ENCODE measurements at regions not wholly inside any gene's neighbourhood (a gene's known extent, or its start where the extent isn't known, plus 50 kb on each side); places are given as distances from the start of the nearest gene placed in this dataset.
A peak's percentile ranks its signal among the peaks of the same experiment; 100 is the strongest.

- H3K4me3 ChIP-seq (ENCODE audit: low read length), result no peak overlapping the region
- no peak for TF ChIP-seq CTCF (conservative IDR thresholded peaks at IDR 0.05; ENCODE audit: low read depth, low read length)
- no peak for DNase-seq (ENCODE audit: low read depth)
Observed at GRCh38 chr15:48001393-48002039, 119.3 kb upstream of the SLC24A5 start.

- no peak for DNase-seq (ENCODE audit: low read depth)
- H3K4me3 ChIP-seq (ENCODE audit: low read length), result no peak overlapping the region
- TF ChIP-seq CTCF (conservative IDR thresholded peaks at IDR 0.05; ENCODE audit: low read depth, low read length), result no peak
Observed at GRCh38 chr15:48002767-48003166, 118.0 kb upstream of the SLC24A5 start.

- DNase-seq (ENCODE audit: low read depth), result no peak
- H3K4me3 ChIP-seq (ENCODE audit: low read length), result no peak overlapping the region
- no peak for TF ChIP-seq CTCF (conservative IDR thresholded peaks at IDR 0.05; ENCODE audit: low read depth, low read length)
Observed at GRCh38 chr15:48003441-48003840, 117.3 kb upstream of the SLC24A5 start.

- H3K4me3 ChIP-seq (ENCODE audit: low read length), result no peak overlapping the region
- no peak for DNase-seq (ENCODE audit: low read depth)
- no peak for TF ChIP-seq CTCF (conservative IDR thresholded peaks at IDR 0.05; ENCODE audit: low read depth, low read length)
Observed at GRCh38 chr15:48005077-48005476, 115.7 kb upstream of the SLC24A5 start.

GRCh38 chr15:48006031-48006511 is 114.7 kb upstream of the SLC24A5 start:
- DNase-seq (ENCODE audit: low read depth), result peak; percentile 93
- TF ChIP-seq CTCF (conservative IDR thresholded peaks at IDR 0.05; ENCODE audit: low read depth, low read length), result no peak
- H3K4me3 ChIP-seq (ENCODE audit: low read length), result no peak overlapping the region

- no peak for DNase-seq (ENCODE audit: low read depth)
- no peak overlapping the region for H3K4me3 ChIP-seq (ENCODE audit: low read length)
- no peak for TF ChIP-seq CTCF (conservative IDR thresholded peaks at IDR 0.05; ENCODE audit: low read depth, low read length)
Observed at GRCh38 chr15:48010316-48010715, 110.5 kb upstream of the SLC24A5 start.

GRCh38 chr15:48012191-48012590 is 108.6 kb upstream of the SLC24A5 start:
- TF ChIP-seq CTCF (conservative IDR thresholded peaks at IDR 0.05; ENCODE audit: low read depth, low read length), result no peak
- no peak overlapping the region for H3K4me3 ChIP-seq (ENCODE audit: low read length)
- DNase-seq (ENCODE audit: low read depth), result no peak
